Natural killer cell (primary cell): ENCODE measurements at regions not wholly inside any gene's neighbourhood (a gene's known extent, or its start where the extent isn't known, plus 50 kb on each side); places are given as distances from the start of the nearest gene placed in this dataset.
"Not testable (repeated sequence)": the region's sequence is repeated elsewhere in the genome, so short reads cannot be mapped to it uniquely, and the experiment has no call there.

Source experiments
- ATAC-seq, 3 donors: fragments of 150-1000 bp in 2 of 3; fragments of 200-7000 bp in 1 of 3; cut with Tn5 transposase; 1 replicate in 1 of 3; 2 replicates in 2 of 3; pipeline ENCODE4 v1.10.0; 2021; ENCODE audit warnings: mild to moderate bottlenecking in 2 of 3, moderate library complexity in 2 of 3
- DNase-seq, 2 donors: peaks; one replicate each; pipeline versions ENCODE4 v3.0.0 to v3.0.0-alpha.2; 2013 to 2021; ENCODE audit warnings: mixed read lengths in 1 of 2
- H3K27ac ChIP-seq: one replicate; pipeline ENCODE4 v1.5.1; 2013; ENCODE audit warnings: mild to moderate bottlenecking, low read length
- H3K27me3 ChIP-seq: one replicate; pipeline ENCODE4 v1.6.1; 2013; ENCODE audit warnings: low read length; ENCODE audit not compliant: control insufficient read depth, insufficient read depth
- H3K36me3 ChIP-seq: one replicate; pipeline ENCODE4 v1.6.1; 2013; ENCODE audit warnings: low read length; ENCODE audit not compliant: control insufficient read depth, insufficient read depth
- H3K4me1 ChIP-seq: one replicate; pipeline ENCODE4 v1.6.1; 2013; ENCODE audit warnings: low read length; ENCODE audit not compliant: control insufficient read depth, insufficient read depth
- H3K4me3 ChIP-seq: one replicate; pipeline ENCODE4 v1.5.1; 2013; ENCODE audit warnings: low read length
- H3K9me3 ChIP-seq: one replicate; pipeline ENCODE4 v1.6.1; 2013; ENCODE audit warnings: low read length; ENCODE audit not compliant: control insufficient read depth, insufficient read depth
- H3K27ac Mint-ChIP-seq, 2 donors: one replicate each; pipeline ENCODE4 v1.8.0; 2022; ENCODE audit warnings: mild to moderate bottlenecking in 2 of 2, mixed read lengths in 2 of 2, moderate library complexity in 1 of 2
- H3K27me3 Mint-ChIP-seq, 2 donors: one replicate each; pipeline ENCODE4 v1.8.0; 2022; ENCODE audit warnings: low read depth in 2 of 2, mixed read lengths in 2 of 2
- H3K36me3 Mint-ChIP-seq: one replicate; pipeline ENCODE4 v1.8.0; 2022; ENCODE audit warnings: mixed read lengths
- H3K4me1 Mint-ChIP-seq, 2 donors: one replicate each; pipeline ENCODE4 v1.8.0; 2022; ENCODE audit warnings: mixed read lengths in 2 of 2
- H3K4me3 Mint-ChIP-seq: one replicate; pipeline ENCODE4 v1.8.0; 2022; ENCODE audit warnings: mild to moderate bottlenecking, moderate library complexity, mixed read lengths
- H3K9me3 Mint-ChIP-seq, 2 donors: one replicate each; pipeline ENCODE4 v1.8.0; 2022; ENCODE audit warnings: mixed read lengths in 2 of 2
- WGBS: methylation state at CpG from one replicate; pipeline ENCODE4 v1.1.7; 2013; ENCODE audit warnings: missing lambda C conversion rate; ENCODE audit not compliant: insufficient coverage; 5-methylcytosine and 5-hydroxymethylcytosine counted together
- intact Hi-C: fragments of 100-400 bp; cut with micrococcal nuclease; formaldehyde crosslinking; loops from one replicate; pipeline ENCODE4 v1.14.2; 2022
- TF ChIP-seq, protein P1 (sequence below): fragments of 200-600 bp; IDR thresholded peaks from one replicate; pipeline ENCODE4 v1.8.0; 2022; ENCODE audit warnings: antibody characterized with exemption

DNA sequence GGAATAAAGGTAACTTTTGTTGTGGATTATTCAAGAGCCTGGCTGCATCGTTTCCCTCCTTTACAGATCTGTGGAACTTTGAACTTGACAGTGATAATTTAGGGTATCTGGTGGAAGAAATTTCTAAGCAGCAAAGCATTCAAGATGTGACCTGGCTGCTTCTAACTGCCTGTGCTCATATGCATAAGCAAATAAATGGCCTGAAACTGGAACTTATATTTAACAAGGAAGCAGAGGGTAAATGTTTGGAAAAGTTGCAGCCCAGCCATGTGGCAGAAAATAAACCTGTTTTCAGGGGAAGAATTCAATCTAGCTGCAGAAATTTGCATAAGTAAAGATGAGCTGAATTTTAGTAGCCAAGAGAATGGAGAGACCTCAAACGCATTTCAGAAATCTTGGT, 173.5 kb downstream of the C6orf118 start:
- Histone ChIP-seq H3K36me3 (no peaks in the 10 kb centered on the region), H3K4me3 (no peak overlapping the region), H3K27ac (no peak overlapping the region), H3K4me1 (no peaks in the 10 kb centered on the region), H3K9me3 (peaks cover 14% of the 10 kb centered on the region), H3K27me3 (no peaks in the 10 kb centered on the region)
- Mint-ChIP-seq H3K9me3 (peaks cover 17 to 29% of the 10 kb centered on the region in 2 donors), H3K4me1 (no peaks in the 10 kb centered on the region), H3K27ac (no peak overlapping the region), H3K4me3 (no peak overlapping the region), H3K36me3 (no peaks in the 10 kb centered on the region), H3K27me3 (no peaks in the 10 kb centered on the region)
- no peak for DNase-seq
- intact Hi-C loops, result no loop called here
- no peak for ATAC-seq
- 84% methylated on average over 2 of the region's 2 CpGs for WGBS
- TF ChIP-seq, protein P1, sequence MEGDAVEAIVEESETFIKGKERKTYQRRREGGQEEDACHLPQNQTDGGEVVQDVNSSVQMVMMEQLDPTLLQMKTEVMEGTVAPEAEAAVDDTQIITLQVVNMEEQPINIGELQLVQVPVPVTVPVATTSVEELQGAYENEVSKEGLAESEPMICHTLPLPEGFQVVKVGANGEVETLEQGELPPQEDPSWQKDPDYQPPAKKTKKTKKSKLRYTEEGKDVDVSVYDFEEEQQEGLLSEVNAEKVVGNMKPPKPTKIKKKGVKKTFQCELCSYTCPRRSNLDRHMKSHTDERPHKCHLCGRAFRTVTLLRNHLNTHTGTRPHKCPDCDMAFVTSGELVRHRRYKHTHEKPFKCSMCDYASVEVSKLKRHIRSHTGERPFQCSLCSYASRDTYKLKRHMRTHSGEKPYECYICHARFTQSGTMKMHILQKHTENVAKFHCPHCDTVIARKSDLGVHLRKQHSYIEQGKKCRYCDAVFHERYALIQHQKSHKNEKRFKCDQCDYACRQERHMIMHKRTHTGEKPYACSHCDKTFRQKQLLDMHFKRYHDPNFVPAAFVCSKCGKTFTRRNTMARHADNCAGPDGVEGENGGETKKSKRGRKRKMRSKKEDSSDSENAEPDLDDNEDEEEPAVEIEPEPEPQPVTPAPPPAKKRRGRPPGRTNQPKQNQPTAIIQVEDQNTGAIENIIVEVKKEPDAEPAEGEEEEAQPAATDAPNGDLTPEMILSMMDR, result no peak

DNA sequence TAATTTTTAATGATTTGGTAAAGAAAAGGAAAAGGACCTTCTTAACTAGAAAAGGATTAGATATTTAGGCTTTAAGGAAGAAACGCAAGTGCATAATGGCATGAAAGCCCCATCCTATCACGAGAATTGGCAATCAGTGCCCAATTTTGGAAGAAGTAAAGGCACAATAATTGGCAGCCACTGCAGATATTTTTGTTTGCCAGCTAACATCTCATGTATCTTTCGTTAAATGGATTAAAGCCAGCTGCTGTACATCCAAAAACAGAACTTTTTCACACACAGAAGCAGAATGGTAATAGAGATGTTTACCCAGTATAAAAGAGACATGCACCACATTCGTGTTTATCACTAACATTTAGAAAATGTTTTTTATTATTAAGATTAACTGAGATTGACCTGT, 180.3 kb downstream of the C6orf118 start:
- Histone ChIP-seq H3K9me3 (no peaks in the 10 kb centered on the region), H3K4me3 (no peak overlapping the region), H3K36me3 (no peaks in the 10 kb centered on the region), H3K27ac (no peak overlapping the region), H3K4me1 (no peaks in the 10 kb centered on the region), H3K27me3 (no peaks in the 10 kb centered on the region)
- Mint-ChIP-seq H3K27me3 (no peaks in the 10 kb centered on the region), H3K4me3 (no peak overlapping the region), H3K36me3 (no peaks in the 10 kb centered on the region), H3K4me1 (no peaks in the 10 kb centered on the region), H3K9me3 (peaks cover 20 to 35% of the 10 kb centered on the region in 2 donors), H3K27ac (no peak overlapping the region)
- TF ChIP-seq, protein P1, result no peak
- intact Hi-C loops, result no loop called here
- 81% methylated on average over 3 of the region's 4 CpGs for WGBS
- ATAC-seq, result no peak
- DNase-seq, result no peak

DNA sequence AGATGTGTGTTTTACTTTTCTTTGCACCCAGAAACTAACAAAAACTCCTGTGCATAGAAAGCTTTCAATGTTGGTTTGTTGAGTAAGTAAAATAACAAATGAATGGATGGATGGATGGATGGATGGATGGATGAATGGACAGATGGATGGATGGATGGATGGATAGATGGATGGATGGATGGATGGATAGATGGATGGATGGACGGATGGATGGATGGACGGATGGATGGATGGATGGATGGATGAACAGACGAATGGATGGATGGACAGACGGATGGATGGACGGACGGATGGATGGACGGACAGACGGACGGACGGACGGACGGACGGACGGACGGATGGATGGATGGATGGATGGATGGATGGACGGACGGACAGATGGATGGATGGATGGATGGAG, 181.7 kb downstream of the C6orf118 start:
- H3K9me3 ChIP-seq, DNase-seq, ATAC-seq, intact Hi-C loops, H3K27ac ChIP-seq, H3K36me3 Mint-ChIP-seq, H3K4me1 ChIP-seq, H3K4me3 Mint-ChIP-seq, H3K27ac Mint-ChIP-seq, H3K27me3 ChIP-seq, H3K36me3 ChIP-seq, H3K27me3 Mint-ChIP-seq, H3K4me1 Mint-ChIP-seq, H3K4me3 ChIP-seq: not testable (repeated sequence)
- WGBS, result 82% methylated on average over 17 of the region's 17 CpGs
- peaks cover 18 to 32% of the 10 kb centered on the region in 2 donors for H3K9me3 Mint-ChIP-seq

DNA sequence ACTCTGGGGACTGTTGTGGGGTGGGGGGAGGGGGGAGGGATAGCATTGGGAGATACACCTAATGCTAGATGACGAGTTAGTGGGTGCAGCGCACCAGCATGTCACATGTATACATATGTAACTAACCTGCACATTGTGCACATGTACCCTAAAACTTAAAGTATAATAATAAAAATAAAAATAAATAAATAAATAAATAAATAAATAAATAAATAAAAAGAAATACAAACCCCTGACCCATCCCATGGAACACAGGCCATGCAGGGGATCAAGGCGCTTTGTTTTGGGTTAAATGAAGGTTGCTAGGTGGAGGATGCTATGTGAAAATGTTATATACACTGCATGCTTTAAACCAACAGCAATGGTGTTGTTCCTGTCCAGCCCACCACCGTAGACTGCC, 184.7 kb downstream of the C6orf118 start:
- H3K4me3 Mint-ChIP-seq, H3K27ac ChIP-seq, DNase-seq, H3K4me3 ChIP-seq, H3K4me1 ChIP-seq, H3K27me3 Mint-ChIP-seq, H3K36me3 ChIP-seq, H3K9me3 ChIP-seq, H3K4me1 Mint-ChIP-seq, H3K36me3 Mint-ChIP-seq, intact Hi-C loops, ATAC-seq, H3K27me3 ChIP-seq, H3K27ac Mint-ChIP-seq: not testable (repeated sequence)
- 94% methylated on average over 1 of the region's 4 CpGs for WGBS
- H3K9me3 Mint-ChIP-seq, result peaks cover 9 to 18% of the 10 kb centered on the region in 2 donors
